ENCODE measurements at regions not wholly inside any gene's neighbourhood (a gene's known extent, or its start where the extent isn't known, plus 50 kb on each side); places are given as distances from the start of the nearest gene placed in this dataset.
"Not testable (repeated sequence)": the region's sequence is repeated elsewhere in the genome, so short reads cannot be mapped to it uniquely, and the experiment has no call there.

DNA sequence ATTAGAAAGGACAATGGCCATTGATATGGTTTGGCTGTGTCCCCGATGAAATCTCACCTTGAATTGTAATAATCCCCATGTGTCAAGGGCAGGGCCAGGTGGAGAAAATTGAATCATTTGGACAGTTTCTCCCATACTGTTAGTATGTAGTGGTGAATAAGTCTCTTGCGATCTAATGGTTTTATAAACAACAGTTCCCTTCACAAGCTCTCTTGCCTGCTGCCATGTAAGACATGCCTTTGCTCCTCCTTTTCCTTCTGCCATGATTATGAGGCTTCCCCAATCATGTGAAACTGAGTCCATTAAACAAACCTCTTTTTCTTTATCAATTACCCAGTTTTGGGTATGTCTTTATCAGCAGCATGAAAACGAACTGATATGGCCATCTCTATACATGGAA lies 302.7 kb downstream of the SFMBT2 start:
- 91 to 98% methylated on average over 3 of the region's 3 CpGs for WGBS, 2 donors
- no peaks in the 10 kb centered on the region for H3K27me3 ChIP-seq (ENCODE audit: control insufficient read depth in 1 of 2, insufficient read depth in 2 of 2, low read length in 1 of 2)
- no peaks in the 10 kb centered on the region for H3K4me1 ChIP-seq (ENCODE audit: control insufficient read depth in 1 of 2, insufficient read depth in 2 of 2, low read length in 2 of 2)
- intact Hi-C loops (cut with DNase I): no loop called here
- no peak overlapping the region for H3K27ac ChIP-seq (ENCODE audit: low read depth in 1 of 2, low read length in 2 of 2)
- no peak for ATAC-seq (ENCODE audit: low FRiP score)
- DNase-seq: no peak
- H3K9me3 ChIP-seq (ENCODE audit: control insufficient read depth, low read length): no peaks in the 10 kb centered on the region
- no peak overlapping the region for H3K4me3 ChIP-seq (ENCODE audit: low read length in 2 of 2)
- no peaks in the 10 kb centered on the region for H3K36me3 ChIP-seq (ENCODE audit: control insufficient read depth in 1 of 2, insufficient read depth in 2 of 2, low read length in 1 of 2)

DNA sequence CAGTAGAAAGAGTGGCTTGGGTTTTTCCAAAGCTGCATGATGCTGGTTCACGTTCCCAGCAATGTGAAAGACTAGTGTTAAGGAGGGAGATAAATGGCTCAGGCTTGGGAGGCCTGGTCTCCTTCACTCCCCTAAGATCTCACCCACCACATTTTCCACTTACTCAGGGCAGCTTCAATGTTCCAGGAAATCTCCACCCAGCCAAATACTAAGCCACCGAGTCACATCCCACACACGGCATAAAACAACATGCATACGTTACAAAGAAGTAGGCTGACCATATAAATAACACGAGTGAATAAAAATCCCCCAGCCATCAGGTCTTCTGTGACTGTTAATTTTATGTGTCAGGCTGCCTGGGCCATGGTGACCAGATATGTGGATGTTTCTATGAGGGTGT lies 303.5 kb downstream of the SFMBT2 start:
- WGBS, 2 donors: 14 to 25% methylated on average over 5 of the region's 5 CpGs
- no peaks in the 10 kb centered on the region for H3K36me3 ChIP-seq (ENCODE audit: control insufficient read depth in 1 of 2, insufficient read depth in 2 of 2, low read length in 1 of 2)
- H3K27ac ChIP-seq (ENCODE audit: low read depth in 1 of 2, low read length in 2 of 2): no peak overlapping the region
- ATAC-seq (ENCODE audit: low FRiP score) (no peak), DNase-seq (no peak)
- no peaks in the 10 kb centered on the region for H3K27me3 ChIP-seq (ENCODE audit: control insufficient read depth in 1 of 2, insufficient read depth in 2 of 2, low read length in 1 of 2)
- peaks cover 2% of the 10 kb centered on the region for H3K9me3 ChIP-seq (ENCODE audit: control insufficient read depth, low read length)
- H3K4me1 ChIP-seq (ENCODE audit: control insufficient read depth in 1 of 2, insufficient read depth in 2 of 2, low read length in 2 of 2): no peaks in the 10 kb centered on the region
- intact Hi-C loops (cut with DNase I): no loop called here
- no peak overlapping the region for H3K4me3 ChIP-seq (ENCODE audit: low read length in 2 of 2)

DNA sequence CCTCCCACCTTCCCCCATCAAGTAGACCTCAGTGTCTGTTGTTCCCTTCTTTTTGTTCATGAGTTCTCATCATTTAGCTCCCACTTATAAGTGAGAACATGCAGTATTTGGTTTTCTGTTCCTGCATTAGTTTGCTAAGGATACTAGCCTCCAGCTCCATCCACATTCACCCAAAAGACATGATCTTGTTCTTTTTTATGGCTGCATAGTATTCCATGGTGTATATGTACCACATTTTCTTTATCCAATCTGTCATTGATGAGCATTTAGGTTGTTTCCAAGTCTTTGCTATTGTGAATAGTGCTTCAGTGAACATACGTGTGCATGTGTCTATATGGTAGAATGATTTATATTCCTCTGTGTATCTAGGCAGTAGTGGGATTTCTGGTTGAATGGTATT lies 306.5 kb downstream of the SFMBT2 start:
- ATAC-seq (ENCODE audit: low FRiP score); intact Hi-C loops (cut with DNase I): not testable (repeated sequence)

DNA sequence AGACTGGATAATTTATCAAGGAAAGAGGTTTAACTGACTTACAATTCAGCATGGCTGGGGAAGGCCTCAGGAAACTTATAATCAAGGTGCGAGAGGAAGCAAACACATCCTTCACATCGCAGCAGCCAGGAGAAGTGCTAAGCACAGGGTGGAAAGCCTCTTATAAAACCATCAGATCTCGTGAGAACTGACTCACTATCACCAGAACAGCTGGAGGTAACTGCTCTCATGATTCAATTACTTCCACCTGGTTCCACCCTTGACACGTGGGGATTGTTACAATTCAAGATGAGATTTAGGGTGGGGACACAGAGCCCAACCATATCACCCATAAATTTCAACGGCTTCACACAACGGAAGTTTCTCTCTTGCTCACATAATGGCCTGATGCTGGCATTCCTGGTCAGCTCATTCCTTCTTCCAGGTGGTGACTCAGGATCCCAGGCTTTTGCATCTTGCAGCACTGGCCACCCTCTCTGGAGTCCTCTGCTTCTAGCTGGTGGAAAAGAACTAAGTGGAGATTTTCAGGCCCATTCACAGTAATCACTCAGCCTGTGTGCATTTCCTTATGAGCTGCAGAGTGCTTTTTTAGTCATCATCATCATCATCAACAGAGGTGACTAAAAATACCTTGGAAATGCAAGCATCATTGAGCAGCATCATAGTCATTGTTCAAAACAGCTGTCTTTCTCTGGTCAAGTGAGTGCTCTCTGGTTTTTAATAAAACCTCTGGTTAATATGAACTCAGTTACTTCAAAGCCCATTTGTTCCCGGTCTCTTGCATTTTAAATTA lies 308.1 kb downstream of the SFMBT2 start:
- DNase-seq: no peak
- Histone ChIP-seq H3K9me3 (ENCODE audit: control insufficient read depth, low read length) (peaks cover 2% of the 10 kb centered on the region), H3K4me3 (ENCODE audit: low read length in 2 of 2) (no peak overlapping the region), H3K4me1 (ENCODE audit: control insufficient read depth in 1 of 2, insufficient read depth in 2 of 2, low read length in 2 of 2) (no peaks in the 10 kb centered on the region), H3K36me3 (ENCODE audit: control insufficient read depth in 1 of 2, insufficient read depth in 2 of 2, low read length in 1 of 2) (no peaks in the 10 kb centered on the region), H3K27ac (ENCODE audit: low read depth in 1 of 2, low read length in 2 of 2) (no peak overlapping the region), H3K27me3 (ENCODE audit: control insufficient read depth in 1 of 2, insufficient read depth in 2 of 2, low read length in 1 of 2) (no peaks in the 10 kb centered on the region)
- no peak for ATAC-seq (ENCODE audit: low FRiP score)
- 66 to 75% methylated on average over 7 of the region's 7 CpGs for WGBS, 2 donors
- intact Hi-C loops (cut with DNase I): no loop called here

More for the DNA sequence above, 306.5 kb downstream of the SFMBT2 start:
- WGBS, 2 donors: 78 to 85% methylated on average over 1 of the region's 1 CpG
- not testable (repeated sequence) for H3K4me1 ChIP-seq (ENCODE audit: control insufficient read depth in 1 of 2, insufficient read depth in 2 of 2, low read length in 2 of 2); H3K36me3 ChIP-seq (ENCODE audit: control insufficient read depth in 1 of 2, insufficient read depth in 2 of 2, low read length in 1 of 2); H3K4me3 ChIP-seq (ENCODE audit: low read length in 2 of 2); H3K27ac ChIP-seq (ENCODE audit: low read depth in 1 of 2, low read length in 2 of 2); DNase-seq; H3K9me3 ChIP-seq (ENCODE audit: control insufficient read depth, low read length); H3K27me3 ChIP-seq (ENCODE audit: control insufficient read depth in 1 of 2, insufficient read depth in 2 of 2, low read length in 1 of 2)

DNA sequence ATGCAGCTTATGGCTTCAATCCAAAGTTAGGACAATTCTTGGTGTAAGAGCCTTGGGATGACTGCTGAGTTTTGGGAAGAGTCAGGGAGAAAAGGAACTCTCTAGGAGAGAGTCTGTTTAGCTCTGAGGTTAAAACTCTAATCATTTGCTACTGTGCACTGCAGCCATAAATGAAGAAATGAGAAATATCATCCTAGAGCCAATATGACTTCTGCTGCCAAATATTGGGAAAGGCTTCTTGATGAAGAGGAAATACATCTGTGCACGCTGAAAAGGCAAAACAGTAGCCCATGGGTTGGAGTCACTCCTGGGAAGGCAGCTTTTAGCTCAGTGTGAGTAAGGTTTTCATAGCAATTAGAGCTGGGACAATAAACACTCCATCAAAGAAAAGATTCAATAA lies 308.8 kb downstream of the SFMBT2 start:
- Histone ChIP-seq H3K9me3 (ENCODE audit: control insufficient read depth, low read length) (peaks cover 2% of the 10 kb centered on the region), H3K36me3 (ENCODE audit: control insufficient read depth in 1 of 2, insufficient read depth in 2 of 2, low read length in 1 of 2) (no peaks in the 10 kb centered on the region), H3K4me1 (ENCODE audit: control insufficient read depth in 1 of 2, insufficient read depth in 2 of 2, low read length in 2 of 2) (no peaks in the 10 kb centered on the region), H3K4me3 (ENCODE audit: low read length in 2 of 2) (no peak overlapping the region), H3K27ac (ENCODE audit: low read depth in 1 of 2, low read length in 2 of 2) (no peak overlapping the region), H3K27me3 (ENCODE audit: control insufficient read depth in 1 of 2, insufficient read depth in 2 of 2, low read length in 1 of 2) (no peaks in the 10 kb centered on the region)
- WGBS, 2 donors: 57 to 74% methylated on average over 1 of the region's 1 CpG
- intact Hi-C loops (cut with DNase I): no loop called here
- DNase-seq (no peak), ATAC-seq (ENCODE audit: low FRiP score) (no peak)

DNA sequence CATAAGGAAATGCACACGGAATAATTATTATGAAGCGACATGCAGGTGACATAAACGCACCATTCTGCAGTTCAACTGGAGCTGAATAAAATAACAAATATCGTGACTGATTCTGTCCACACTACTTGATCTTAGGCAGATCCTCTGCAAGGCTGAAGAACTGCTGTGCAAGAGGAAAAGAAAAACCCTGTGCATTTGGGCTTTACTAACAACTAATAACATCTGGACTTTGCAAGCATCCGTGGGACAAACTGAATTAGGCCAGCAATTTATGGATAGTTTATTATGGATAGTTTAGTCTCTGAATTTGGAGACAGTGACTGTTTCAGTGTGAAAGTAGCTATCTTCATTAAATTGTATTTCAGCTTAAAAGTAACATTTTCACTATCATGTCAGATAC lies 309.4 kb downstream of the SFMBT2 start:
- Histone ChIP-seq H3K4me3 (ENCODE audit: low read length in 2 of 2) (no peak overlapping the region), H3K4me1 (ENCODE audit: control insufficient read depth in 1 of 2, insufficient read depth in 2 of 2, low read length in 2 of 2) (no peaks in the 10 kb centered on the region), H3K9me3 (ENCODE audit: control insufficient read depth, low read length) (peaks cover 2% of the 10 kb centered on the region), H3K27ac (ENCODE audit: low read depth in 1 of 2, low read length in 2 of 2) (no peak overlapping the region), H3K36me3 (ENCODE audit: control insufficient read depth in 1 of 2, insufficient read depth in 2 of 2, low read length in 1 of 2) (no peaks in the 10 kb centered on the region), H3K27me3 (ENCODE audit: control insufficient read depth in 1 of 2, insufficient read depth in 2 of 2, low read length in 1 of 2) (no peaks in the 10 kb centered on the region)
- intact Hi-C loops (cut with DNase I): no loop called here
- ATAC-seq (ENCODE audit: low FRiP score): no peak
- 69 to 71% methylated on average over 5 of the region's 5 CpGs for WGBS, 2 donors
- DNase-seq: no peak

DNA sequence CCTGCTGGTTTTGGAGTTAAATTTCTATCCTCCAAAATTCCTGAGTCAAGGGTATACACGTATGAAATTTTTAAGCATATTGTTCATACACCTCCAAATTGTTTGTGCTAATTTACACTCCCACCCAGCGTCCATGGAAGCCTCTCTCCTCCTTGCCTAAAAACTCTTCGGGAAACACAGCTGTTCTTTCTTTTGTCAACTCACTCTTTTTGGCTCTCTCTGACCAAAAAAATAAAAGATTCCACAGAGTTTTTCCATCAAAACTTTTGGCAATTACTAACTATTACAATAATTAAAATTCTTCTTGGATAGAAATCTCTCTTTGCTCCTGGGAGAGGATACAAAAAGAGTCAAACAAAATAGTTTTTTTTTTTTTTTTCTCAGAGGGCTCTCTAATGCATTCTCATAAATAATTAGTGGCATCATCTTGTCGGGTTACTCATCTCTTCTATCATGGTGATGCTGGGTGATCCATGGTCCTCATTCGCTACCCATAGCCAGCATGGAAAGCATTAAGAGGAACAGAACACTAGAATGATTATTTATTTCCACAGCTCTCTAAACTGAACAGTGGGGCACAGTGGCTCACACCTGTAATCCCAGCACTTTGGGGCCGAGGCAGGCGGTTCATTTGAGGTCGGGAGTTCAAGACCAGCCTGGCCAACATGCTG lies 310.7 kb downstream of the SFMBT2 start:
- intact Hi-C loops (cut with DNase I): no loop called here
- H3K4me3 ChIP-seq (ENCODE audit: low read length in 2 of 2): no peak overlapping the region
- H3K9me3 ChIP-seq (ENCODE audit: control insufficient read depth, low read length): peaks cover 2% of the 10 kb centered on the region
- H3K27me3 ChIP-seq (ENCODE audit: control insufficient read depth in 1 of 2, insufficient read depth in 2 of 2, low read length in 1 of 2): no peaks in the 10 kb centered on the region
- H3K4me1 ChIP-seq (ENCODE audit: control insufficient read depth in 1 of 2, insufficient read depth in 2 of 2, low read length in 2 of 2): no peaks in the 10 kb centered on the region
- no peak overlapping the region for H3K27ac ChIP-seq (ENCODE audit: low read depth in 1 of 2, low read length in 2 of 2)
- no peak for ATAC-seq (ENCODE audit: low FRiP score)
- H3K36me3 ChIP-seq (ENCODE audit: control insufficient read depth in 1 of 2, insufficient read depth in 2 of 2, low read length in 1 of 2): no peaks in the 10 kb centered on the region
- WGBS, 2 donors: 71 to 74% methylated on average over 8 of the region's 8 CpGs
- no peak for DNase-seq

DNA sequence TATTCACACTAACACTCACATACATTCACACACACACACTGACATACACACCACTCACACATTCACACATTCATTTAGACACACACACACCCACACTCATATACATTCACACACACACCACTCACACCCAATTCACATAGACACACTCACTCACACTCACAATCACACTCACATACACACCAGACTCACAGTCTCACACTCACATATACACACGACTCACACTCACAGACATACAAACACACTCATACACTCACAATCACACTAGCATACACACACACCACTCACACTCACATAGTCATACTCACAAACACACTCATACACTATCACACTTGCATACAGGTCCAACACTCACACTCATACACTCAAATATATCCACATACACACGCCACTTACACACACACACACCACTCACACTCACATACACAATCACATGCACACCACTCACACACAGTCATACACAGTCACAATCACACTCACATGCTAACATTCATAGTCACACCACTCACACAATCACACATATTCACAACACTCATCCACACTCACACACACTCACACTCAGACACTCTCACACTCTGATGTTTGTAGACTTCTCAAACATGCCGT lies 312.6 kb downstream of the SFMBT2 start:
- 76 to 78% methylated on average over 3 of the region's 3 CpGs for WGBS, 2 donors
- Histone ChIP-seq H3K27ac (ENCODE audit: low read depth in 1 of 2, low read length in 2 of 2) (no peak overlapping the region), H3K27me3 (ENCODE audit: control insufficient read depth in 1 of 2, insufficient read depth in 2 of 2, low read length in 1 of 2) (no peaks in the 10 kb centered on the region), H3K4me1 (ENCODE audit: control insufficient read depth in 1 of 2, insufficient read depth in 2 of 2, low read length in 2 of 2) (no peaks in the 10 kb centered on the region), H3K4me3 (ENCODE audit: low read length in 2 of 2) (no peak overlapping the region), H3K9me3 (ENCODE audit: control insufficient read depth, low read length) (peaks cover 2% of the 10 kb centered on the region), H3K36me3 (ENCODE audit: control insufficient read depth in 1 of 2, insufficient read depth in 2 of 2, low read length in 1 of 2) (no peaks in the 10 kb centered on the region)
- no peak for DNase-seq
- intact Hi-C loops (cut with DNase I): no loop called here
- no peak for ATAC-seq (ENCODE audit: low FRiP score)

DNA sequence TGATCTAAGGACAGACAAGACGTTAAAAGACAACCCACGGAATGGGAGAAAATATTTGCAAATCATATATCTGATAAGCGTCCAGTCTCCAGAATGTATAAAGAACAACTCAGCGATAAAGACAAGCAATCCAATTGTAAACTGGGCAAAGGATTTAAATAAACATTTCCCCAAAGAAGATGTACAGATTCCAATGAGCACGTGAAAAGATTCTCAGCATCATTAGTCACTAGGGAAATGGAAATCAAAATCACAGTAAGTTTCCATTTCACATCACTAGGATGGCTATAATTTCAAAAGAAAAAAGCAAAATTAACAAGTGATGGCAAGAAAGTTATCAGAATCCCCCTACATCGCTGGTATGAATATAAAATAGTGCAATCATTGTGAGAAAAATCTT lies 316.1 kb downstream of the SFMBT2 start:
- no peaks in the 10 kb centered on the region for H3K27me3 ChIP-seq (ENCODE audit: control insufficient read depth in 1 of 2, insufficient read depth in 2 of 2, low read length in 1 of 2)
- no peak overlapping the region for H3K4me3 ChIP-seq (ENCODE audit: low read length in 2 of 2)
- no peak overlapping the region for H3K27ac ChIP-seq (ENCODE audit: low read depth in 1 of 2, low read length in 2 of 2)
- 60 to 61% methylated on average over 6 of the region's 6 CpGs for WGBS, 2 donors
- no peaks in the 10 kb centered on the region for H3K36me3 ChIP-seq (ENCODE audit: control insufficient read depth in 1 of 2, insufficient read depth in 2 of 2, low read length in 1 of 2)
- DNase-seq: no peak
- no peaks in the 10 kb centered on the region for H3K4me1 ChIP-seq (ENCODE audit: control insufficient read depth in 1 of 2, insufficient read depth in 2 of 2, low read length in 2 of 2)
- intact Hi-C loops (cut with DNase I): no loop called here
- ATAC-seq (ENCODE audit: low FRiP score): no peak
- H3K9me3 ChIP-seq (ENCODE audit: control insufficient read depth, low read length): no peaks in the 10 kb centered on the region
